ENCODE measurements at regions not wholly inside any gene's neighbourhood (a gene's known extent, or its start where the extent isn't known, plus 50 kb on each side); places are given as distances from the start of the nearest gene placed in this dataset.

DNA sequence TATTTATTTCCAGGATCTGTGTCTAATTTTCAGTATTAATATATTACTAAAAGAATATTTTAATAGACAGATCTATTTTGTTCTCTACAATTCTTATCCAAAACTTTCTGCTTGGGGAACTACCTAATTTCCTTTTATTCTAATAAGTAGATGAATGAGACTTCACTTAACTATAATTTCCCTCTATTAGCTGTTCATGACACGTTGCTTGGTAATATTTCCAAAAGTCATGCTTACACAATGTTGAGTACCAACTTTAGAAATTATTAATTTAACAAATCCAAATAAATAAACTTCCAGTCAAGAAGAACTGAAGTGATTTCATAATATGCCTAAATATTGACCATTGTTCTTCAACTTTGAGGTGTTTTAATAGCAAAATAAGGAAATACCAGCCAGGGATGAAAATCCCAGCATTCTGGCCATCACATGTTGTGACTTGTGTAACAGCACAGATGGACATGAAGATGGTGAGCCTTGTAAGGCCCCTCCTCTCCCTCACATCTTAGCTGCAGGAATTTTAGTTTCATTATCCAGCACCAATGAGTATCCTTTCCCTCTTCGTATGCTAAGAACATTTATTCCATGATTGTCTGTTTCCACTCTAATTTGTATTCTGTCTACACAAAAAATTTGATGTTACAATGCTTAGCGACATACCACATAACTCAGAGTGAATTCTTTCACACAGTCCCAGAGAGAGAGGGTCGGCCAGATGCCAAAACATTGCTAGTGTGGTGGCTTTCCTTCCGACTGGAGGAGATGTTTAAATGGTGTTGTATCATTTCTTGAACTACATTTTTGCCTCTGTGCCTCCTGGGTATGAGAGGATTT is 137.5 kb downstream of the FOXA2 start:
- Histone ChIP-seq H3K27ac (no peak overlapping the region), H3K4me1 (no peaks in the 10 kb centered on the region), H3K79me2 (no peaks in the 10 kb centered on the region), H3K27me3 (ENCODE audit: control insufficient read depth, insufficient read depth, low read length) (no peaks in the 10 kb centered on the region), H3K36me3 (ENCODE audit: control insufficient read depth, insufficient read depth, low read length) (no peaks in the 10 kb centered on the region), H3K9ac (no peak overlapping the region), H3K4me2 (ENCODE audit: low read length) (no peak overlapping the region), H3K4me3 (ENCODE audit: low read depth, low read length) (no peak overlapping the region), H3K9me3 (ENCODE audit: control insufficient read depth, low read length) (no peaks in the 10 kb centered on the region), H2AFZ (no peak overlapping the region)
- TF ChIP-seq CTCF (IDR thresholded peaks at IDR 0.05) = no peak

- Histone ChIP-seq H2AFZ (no peak overlapping the region), H3K27me3 (ENCODE audit: control insufficient read depth, insufficient read depth, low read length) (no peaks in the 10 kb centered on the region), H3K79me2 (no peaks in the 10 kb centered on the region), H3K4me2 (ENCODE audit: low read length) (no peak overlapping the region), H3K9ac (no peak overlapping the region), H3K36me3 (ENCODE audit: control insufficient read depth, insufficient read depth, low read length) (no peaks in the 10 kb centered on the region), H3K9me3 (ENCODE audit: control insufficient read depth, low read length) (no peaks in the 10 kb centered on the region), H3K4me1 (no peaks in the 10 kb centered on the region), H3K27ac (no peak overlapping the region), H3K4me3 (ENCODE audit: low read depth, low read length) (no peak overlapping the region)
- no peak for TF ChIP-seq CTCF (IDR thresholded peaks at IDR 0.05)
Observed at GRCh38 chr20:22442318-22442717, 142.1 kb downstream of the FOXA2 start.

- Histone ChIP-seq H3K4me1 (no peaks in the 10 kb centered on the region), H3K27me3 (ENCODE audit: control insufficient read depth, insufficient read depth, low read length) (no peaks in the 10 kb centered on the region), H2AFZ (no peak overlapping the region), H3K27ac (no peak overlapping the region), H3K4me2 (ENCODE audit: low read length) (no peak overlapping the region), H3K4me3 (ENCODE audit: low read depth, low read length) (no peak overlapping the region), H3K9me3 (ENCODE audit: control insufficient read depth, low read length) (no peaks in the 10 kb centered on the region), H3K79me2 (no peaks in the 10 kb centered on the region), H3K36me3 (ENCODE audit: control insufficient read depth, insufficient read depth, low read length) (no peaks in the 10 kb centered on the region), H3K9ac (no peak overlapping the region)
- no peak for TF ChIP-seq CTCF (IDR thresholded peaks at IDR 0.05)
Observed at GRCh38 chr20:22438926-22439325, 145.4 kb downstream of the FOXA2 start.

DNA sequence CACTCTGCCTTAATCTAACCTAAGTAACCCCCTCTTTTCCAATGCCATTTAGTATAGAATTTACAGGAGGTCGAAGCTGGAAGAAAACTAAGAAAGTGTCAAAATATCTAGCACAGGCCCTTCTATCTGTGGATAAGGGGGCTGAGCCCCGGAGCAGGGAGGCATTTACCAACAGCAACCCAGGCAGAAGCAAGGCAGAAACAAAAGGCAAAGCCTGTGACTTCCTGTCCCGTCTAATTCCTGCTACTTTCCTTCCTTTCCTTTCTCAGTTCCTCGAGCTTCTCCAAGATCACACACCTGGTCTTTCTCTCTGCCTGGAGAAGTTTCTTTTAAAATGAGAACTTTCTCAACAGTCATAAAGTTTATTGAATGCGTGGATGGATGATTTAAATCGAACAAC is 146.0 kb downstream of the FOXA2 start:
- H3K4me2 ChIP-seq (ENCODE audit: low read length) = no peak overlapping the region
- no peaks in the 10 kb centered on the region for H3K36me3 ChIP-seq (ENCODE audit: control insufficient read depth, insufficient read depth, low read length)
- no peaks in the 10 kb centered on the region for H3K4me1 ChIP-seq
- no peak overlapping the region for H3K9ac ChIP-seq
- no peaks in the 10 kb centered on the region for H3K9me3 ChIP-seq (ENCODE audit: control insufficient read depth, low read length)
- no peak overlapping the region for H2AFZ ChIP-seq
- no peak overlapping the region for H3K4me3 ChIP-seq (ENCODE audit: low read depth, low read length)
- H3K79me2 ChIP-seq = no peaks in the 10 kb centered on the region
- H3K27me3 ChIP-seq (ENCODE audit: control insufficient read depth, insufficient read depth, low read length) = no peaks in the 10 kb centered on the region
- H3K27ac ChIP-seq = no peak overlapping the region
- no peak for TF ChIP-seq CTCF (IDR thresholded peaks at IDR 0.05)

DNA sequence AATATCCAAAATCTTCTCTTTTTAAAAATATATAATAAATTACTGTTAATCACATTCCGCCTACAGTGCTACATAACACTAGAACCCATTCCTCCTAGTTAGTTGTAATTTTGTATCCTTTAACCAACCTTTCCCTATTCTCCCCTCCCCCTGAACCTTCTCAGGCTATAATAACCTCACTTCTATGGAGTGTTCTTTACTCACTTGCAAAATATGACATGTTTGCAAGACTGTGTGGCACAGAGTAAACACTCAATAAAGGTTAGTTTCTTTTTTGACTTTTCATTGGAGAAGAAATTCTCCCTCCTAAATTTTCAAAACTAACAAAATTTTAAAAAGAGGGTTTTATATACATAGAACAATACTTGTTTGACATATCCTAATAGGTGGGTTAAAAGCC is 147.0 kb downstream of the FOXA2 start:
- Histone ChIP-seq H3K4me2 (ENCODE audit: low read length) (no peak overlapping the region), H2AFZ (no peak overlapping the region), H3K27me3 (ENCODE audit: control insufficient read depth, insufficient read depth, low read length) (no peaks in the 10 kb centered on the region), H3K27ac (no peak overlapping the region), H3K79me2 (no peaks in the 10 kb centered on the region), H3K9ac (no peak overlapping the region), H3K9me3 (ENCODE audit: control insufficient read depth, low read length) (no peaks in the 10 kb centered on the region), H3K36me3 (ENCODE audit: control insufficient read depth, insufficient read depth, low read length) (no peaks in the 10 kb centered on the region), H3K4me3 (ENCODE audit: low read depth, low read length) (no peak overlapping the region), H3K4me1 (no peaks in the 10 kb centered on the region)
- no peak for TF ChIP-seq CTCF (IDR thresholded peaks at IDR 0.05)

Measured in parathyroid adenoma (tissue), 2 donors.